ENCODE measurements at regions not wholly inside any gene's neighbourhood (a gene's known extent, or its start where the extent isn't known, plus 50 kb on each side); places are given as distances from the start of the nearest gene placed in this dataset.
"Not testable (repeated sequence)": the region's sequence is repeated elsewhere in the genome, so short reads cannot be mapped to it uniquely, and the experiment has no call there.

- DNase-seq: no peak
Observed at GRCh38 chr6:15754035-15754705, 91.3 kb upstream of the DTNBP1 start.

- DNase-seq: no peak
Observed at GRCh38 chr6:15752820-15753219, 90.0 kb upstream of the DTNBP1 start.

DNA sequence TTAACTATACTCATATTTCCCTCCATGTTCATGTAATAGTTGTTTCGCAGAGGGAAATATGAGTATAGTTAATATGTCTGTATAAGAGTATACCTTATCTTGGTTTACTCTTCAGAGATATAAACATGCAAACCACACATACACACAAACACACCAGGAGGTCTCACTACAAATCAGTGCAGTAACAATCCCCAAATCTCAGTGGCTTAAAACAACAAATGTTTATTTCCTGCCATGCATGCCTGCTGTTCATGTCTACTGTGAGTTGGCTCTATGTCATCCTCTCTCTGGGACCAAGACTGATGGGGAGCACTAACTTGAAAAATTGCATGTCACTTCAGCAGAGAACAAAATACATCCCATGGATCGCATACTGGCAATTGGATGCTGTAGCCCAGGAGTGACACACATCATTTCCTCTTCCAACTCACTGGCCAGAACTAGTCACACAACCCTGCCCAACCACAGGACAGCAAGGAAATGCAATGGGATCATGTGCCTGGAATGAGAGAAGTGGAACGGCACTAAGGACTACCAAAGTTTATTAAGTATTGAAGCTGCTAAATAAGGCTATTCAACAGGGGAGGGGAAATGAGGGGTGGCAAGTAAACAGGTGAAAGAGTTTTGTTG, 89.0 kb upstream of the DTNBP1 start:
- DNase-seq: no peak

GRCh38 chr6:15748341-15748740, 85.5 kb upstream of the DTNBP1 start:
- no peak for DNase-seq

- DNase-seq: no peak
Observed at GRCh38 chr6:15747354-15747883, 84.6 kb upstream of the DTNBP1 start.

DNA sequence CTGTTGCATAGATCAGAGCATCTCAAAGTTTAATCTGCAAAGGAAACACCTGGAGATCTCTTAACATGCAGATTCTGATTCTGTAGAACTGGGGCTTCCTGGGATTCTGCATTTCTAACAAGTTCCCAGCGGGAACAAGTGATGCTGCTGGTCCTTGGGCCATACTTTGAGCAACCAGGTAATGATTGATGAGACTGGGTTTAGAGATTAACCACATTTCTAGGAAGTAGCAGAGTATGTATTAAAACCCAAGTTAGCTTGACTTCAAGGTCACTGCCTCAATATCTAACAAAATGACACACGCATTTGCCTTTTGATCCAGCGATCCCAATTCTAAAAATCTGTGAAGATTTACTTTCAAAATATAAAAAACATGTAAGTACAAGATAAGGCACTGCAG, 83.0 kb upstream of the DTNBP1 start:
- DNase-seq: no peak

- no peak for DNase-seq
Observed at GRCh38 chr6:15744818-15745402, 82.1 kb upstream of the DTNBP1 start.

DNA sequence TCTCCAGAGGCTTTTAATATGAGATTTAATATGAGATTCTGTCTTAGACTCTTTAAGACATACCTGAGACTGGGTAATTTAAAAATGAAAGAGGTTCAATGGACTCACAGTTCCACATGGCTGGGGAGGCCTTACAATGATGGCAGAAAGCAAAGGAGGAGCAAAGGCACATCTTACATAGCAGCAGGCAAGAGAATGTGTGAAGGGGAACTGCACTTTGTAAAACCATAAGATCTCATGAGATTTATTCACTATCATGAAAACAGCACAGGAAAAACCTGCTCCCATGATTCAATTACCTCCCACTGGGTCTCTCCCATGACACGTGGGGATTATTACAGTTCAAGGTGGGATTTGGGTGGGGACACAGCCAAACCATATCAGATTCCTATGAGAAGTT, 79.2 kb upstream of the DTNBP1 start:
- not testable (repeated sequence) for DNase-seq

- no peak for DNase-seq
Observed at GRCh38 chr6:15741405-15741804, 78.6 kb upstream of the DTNBP1 start.

- DNase-seq: no peak
Observed at GRCh38 chr6:15739867-15740266, 77.0 kb upstream of the DTNBP1 start.

- no peak for DNase-seq
Observed at GRCh38 chr6:15739353-15739752, 76.5 kb upstream of the DTNBP1 start.

- DNase-seq: not testable (repeated sequence)
Observed at GRCh38 chr6:15738195-15738594, 75.4 kb upstream of the DTNBP1 start.

- no peak for DNase-seq
Observed at GRCh38 chr6:15736297-15736696, 73.5 kb upstream of the DTNBP1 start.

DNA sequence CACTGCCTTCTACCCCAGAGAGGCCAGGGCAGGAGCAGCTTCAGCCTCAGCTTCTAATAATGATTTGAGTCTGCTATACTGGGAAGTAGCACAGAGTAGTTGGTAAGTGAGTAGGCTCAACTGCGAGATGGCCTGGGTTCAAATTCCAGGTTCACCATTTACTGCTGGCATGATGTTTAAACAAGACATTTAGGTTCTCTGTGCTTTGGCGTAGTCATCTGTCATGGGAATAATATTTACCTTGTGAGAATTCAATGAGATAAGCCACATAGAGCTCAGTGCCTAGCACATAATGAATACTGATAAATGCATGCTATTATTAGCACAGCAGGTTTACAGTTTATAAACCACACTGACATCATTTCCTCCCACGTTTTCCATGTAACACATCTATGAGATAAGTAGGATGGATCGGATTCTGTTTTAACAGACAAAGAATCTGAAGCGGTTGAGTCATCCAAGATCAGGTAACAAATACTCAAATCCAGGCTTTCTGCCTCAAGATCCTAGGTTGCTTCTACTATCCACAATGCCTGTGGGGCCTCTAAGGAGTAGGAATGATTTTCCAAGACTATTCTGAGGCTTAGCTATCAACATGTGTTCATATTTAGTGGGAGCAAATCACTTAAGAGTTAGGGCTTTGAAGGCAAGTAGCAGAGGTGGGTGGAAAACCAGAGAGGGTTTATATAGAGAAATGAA, 72.9 kb upstream of the DTNBP1 start:
- DNase-seq: no peak

DNA sequence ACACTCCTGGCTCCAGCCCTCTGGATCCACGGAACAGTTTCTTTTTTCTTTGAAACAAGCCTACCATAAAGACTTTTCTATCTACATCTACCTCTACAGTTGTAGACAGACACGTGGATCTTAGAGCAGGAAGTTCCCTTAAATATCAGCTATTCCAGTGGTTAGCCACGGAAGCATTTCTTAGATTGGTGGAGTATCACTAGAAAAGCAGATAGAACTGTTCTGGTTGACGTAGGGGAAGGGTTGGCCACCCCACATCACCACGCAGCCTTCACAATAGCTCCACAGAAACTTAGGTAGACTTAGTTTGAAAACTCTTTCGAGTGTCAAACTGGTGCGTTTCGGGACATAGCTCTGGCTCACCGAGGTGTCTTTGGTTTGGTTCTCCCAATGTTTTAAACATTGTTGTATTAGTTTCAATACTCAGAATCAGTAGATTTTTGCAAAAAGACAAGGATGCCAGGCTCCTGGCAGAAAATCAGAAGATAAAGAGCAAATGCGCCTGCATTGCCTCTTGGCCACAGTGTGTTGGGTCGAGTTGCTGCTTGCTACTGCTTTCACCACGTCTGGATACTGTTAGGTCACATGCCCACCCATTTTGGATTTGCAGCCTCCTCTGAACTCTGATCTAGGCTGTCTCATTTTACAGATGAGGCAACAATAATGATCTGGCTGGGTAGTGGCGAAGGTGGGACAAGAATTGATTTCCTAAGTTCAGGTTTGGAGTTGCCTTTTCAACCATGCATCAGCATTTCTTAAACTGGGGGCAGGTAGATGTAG, 71.5 kb upstream of the DTNBP1 start:
- no peak for DNase-seq

DNA sequence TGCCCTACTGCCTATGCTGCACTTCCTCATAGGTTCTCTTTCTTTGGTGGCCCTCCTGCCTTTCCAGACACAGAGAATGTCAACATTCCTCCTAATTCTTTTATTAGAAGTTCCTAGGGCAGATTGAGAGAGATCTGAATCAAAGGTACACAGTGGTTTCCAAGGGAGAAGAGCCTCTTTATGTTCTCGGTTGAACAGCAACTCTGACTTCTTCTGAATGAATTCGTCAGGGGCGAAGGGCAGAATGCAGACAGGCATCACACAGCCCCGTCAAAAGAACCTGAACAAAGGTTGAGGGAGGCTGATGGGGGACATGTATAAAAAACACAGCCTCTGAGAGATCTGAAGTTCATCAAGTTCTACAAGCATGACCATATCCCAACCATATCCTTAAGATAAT, 68.1 kb upstream of the DTNBP1 start:
- no peak for DNase-seq

GRCh38 chr6:15730442-15730841, 67.6 kb upstream of the DTNBP1 start:
- no peak for DNase-seq

DNA sequence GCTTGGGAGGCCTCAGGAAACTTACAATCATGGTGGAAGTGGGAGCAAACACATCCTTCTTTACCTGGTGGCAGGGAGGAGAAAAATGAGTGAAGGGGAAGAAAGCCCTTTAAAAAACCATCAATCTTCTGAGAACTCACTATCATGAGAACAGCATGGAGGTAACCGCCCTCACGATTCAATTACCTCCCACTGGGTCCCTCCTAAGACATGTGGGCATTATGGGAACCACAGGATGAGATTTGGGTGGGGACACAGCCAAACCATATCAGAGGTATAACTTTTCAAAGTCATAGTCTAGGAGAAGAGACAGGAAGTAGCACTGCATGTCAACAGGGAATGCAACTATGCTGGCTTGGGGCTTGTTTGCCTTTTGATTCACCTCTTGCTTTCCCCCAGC, 59.9 kb upstream of the DTNBP1 start:
- no peak for DNase-seq

- no peak for DNase-seq
Observed at GRCh38 chr6:15716889-15717288, 54.1 kb upstream of the DTNBP1 start.

GRCh38 chr6:15715851-15716250, 53.0 kb upstream of the DTNBP1 start:
- no peak for DNase-seq

- no peak for DNase-seq
Observed at GRCh38 chr6:15715060-15715459, 52.2 kb upstream of the DTNBP1 start.

DNA sequence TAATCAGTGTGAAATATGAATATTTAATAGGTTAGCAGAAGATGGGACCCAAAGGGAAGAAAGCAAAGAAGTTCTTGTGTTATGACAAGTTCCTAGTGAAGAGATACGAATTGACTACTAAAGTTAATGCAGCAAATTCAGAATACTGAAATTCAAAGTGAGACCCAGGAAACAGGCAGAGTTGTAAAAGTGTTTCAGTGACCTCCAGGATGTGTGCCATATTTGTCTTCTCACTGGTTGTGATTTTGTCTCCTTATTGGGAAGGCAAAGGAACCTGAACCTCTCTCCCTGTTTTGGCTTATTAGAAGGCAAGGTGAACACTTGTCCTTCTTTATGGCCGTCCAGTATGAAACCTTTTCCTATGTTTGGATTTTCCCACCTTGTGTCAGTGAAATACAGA, 51.8 kb upstream of the DTNBP1 start:
- DNase-seq: no peak

DNA sequence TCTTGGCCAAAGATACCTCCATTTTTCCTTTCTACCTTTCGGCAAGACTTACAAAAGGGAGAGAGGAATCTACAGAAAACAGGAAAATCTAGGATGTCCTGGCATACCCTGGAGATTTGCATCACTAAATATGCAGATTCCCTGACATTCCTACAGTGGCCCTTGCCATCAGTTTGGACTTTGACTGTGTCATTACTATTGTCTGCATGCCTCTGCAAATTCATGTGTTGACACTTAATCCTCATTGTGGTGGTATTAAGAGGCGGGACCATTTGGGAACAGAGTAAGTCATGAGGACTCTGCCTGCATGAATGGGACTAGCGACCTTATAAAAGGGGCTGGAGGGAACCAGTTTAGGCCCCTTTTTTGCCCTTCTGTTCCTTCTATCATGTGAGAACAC, 50.5 kb upstream of the DTNBP1 start:
- DNase-seq: no peak

Measured in activated naive CD4-positive, alpha-beta T cell treated with Interleukin-2 at 50 U/mL for 16 hours (primary cell).